ENCODE measurements at regions not wholly inside any gene's neighbourhood (a gene's known extent, or its start where the extent isn't known, plus 50 kb on each side); places are given as distances from the start of the nearest gene placed in this dataset.

DNA sequence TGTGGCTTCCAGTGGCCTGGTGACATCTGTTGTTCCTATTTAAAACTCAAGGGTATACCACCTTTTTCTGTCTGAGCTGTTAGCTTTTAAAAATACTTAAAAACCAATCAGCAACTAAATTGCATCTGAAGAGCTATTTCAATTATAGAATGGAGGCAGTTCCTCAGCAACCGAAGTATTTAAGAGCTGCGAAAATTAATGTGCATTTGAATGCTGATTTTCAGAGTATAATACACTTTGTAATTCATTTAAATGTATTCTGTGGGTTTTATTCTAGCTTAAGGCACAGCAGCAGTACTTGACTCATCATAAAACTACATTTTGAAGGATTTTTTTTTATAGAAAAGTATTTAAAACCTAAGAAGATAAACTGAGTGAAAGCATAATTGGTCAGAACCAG lies 404.9 kb upstream of the PRKCQ start:
- TF ChIP-seq EZH2 (IDR thresholded peaks at IDR 0.05; ENCODE audit: low read depth, unreplicated experiment) (no peak), POLR2AphosphoS5 (IDR thresholded peaks at IDR 0.05; ENCODE audit: low read depth) (no peak), STAT1 (IDR thresholded peaks at IDR 0.05; ENCODE audit: unreplicated experiment) (no peak), EZH2phosphoT487 (IDR thresholded peaks at IDR 0.05; ENCODE audit: unreplicated experiment) (no peak), JUNB (IDR thresholded peaks at IDR 0.05; ENCODE audit: unreplicated experiment) (no peak), CREB1 (CRISPR knock-in tag; IDR thresholded peaks at IDR 0.05; ENCODE audit: low read depth) (no peak)
- TF ChIP-seq, protein P1, sequence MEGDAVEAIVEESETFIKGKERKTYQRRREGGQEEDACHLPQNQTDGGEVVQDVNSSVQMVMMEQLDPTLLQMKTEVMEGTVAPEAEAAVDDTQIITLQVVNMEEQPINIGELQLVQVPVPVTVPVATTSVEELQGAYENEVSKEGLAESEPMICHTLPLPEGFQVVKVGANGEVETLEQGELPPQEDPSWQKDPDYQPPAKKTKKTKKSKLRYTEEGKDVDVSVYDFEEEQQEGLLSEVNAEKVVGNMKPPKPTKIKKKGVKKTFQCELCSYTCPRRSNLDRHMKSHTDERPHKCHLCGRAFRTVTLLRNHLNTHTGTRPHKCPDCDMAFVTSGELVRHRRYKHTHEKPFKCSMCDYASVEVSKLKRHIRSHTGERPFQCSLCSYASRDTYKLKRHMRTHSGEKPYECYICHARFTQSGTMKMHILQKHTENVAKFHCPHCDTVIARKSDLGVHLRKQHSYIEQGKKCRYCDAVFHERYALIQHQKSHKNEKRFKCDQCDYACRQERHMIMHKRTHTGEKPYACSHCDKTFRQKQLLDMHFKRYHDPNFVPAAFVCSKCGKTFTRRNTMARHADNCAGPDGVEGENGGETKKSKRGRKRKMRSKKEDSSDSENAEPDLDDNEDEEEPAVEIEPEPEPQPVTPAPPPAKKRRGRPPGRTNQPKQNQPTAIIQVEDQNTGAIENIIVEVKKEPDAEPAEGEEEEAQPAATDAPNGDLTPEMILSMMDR (conservative IDR thresholded peaks at IDR 0.05; ENCODE audit: low read depth in 2 of 2), result no peak
- TF ChIP-seq, protein P2, sequence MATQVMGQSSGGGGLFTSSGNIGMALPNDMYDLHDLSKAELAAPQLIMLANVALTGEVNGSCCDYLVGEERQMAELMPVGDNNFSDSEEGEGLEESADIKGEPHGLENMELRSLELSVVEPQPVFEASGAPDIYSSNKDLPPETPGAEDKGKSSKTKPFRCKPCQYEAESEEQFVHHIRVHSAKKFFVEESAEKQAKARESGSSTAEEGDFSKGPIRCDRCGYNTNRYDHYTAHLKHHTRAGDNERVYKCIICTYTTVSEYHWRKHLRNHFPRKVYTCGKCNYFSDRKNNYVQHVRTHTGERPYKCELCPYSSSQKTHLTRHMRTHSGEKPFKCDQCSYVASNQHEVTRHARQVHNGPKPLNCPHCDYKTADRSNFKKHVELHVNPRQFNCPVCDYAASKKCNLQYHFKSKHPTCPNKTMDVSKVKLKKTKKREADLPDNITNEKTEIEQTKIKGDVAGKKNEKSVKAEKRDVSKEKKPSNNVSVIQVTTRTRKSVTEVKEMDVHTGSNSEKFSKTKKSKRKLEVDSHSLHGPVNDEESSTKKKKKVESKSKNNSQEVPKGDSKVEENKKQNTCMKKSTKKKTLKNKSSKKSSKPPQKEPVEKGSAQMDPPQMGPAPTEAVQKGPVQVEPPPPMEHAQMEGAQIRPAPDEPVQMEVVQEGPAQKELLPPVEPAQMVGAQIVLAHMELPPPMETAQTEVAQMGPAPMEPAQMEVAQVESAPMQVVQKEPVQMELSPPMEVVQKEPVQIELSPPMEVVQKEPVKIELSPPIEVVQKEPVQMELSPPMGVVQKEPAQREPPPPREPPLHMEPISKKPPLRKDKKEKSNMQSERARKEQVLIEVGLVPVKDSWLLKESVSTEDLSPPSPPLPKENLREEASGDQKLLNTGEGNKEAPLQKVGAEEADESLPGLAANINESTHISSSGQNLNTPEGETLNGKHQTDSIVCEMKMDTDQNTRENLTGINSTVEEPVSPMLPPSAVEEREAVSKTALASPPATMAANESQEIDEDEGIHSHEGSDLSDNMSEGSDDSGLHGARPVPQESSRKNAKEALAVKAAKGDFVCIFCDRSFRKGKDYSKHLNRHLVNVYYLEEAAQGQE (IDR thresholded peaks at IDR 0.05; ENCODE audit: unreplicated experiment), result no peak
